Stomach (tissue), 8 donors: ENCODE measurements at regions not wholly inside any gene's neighbourhood (a gene's known extent, or its start where the extent isn't known, plus 50 kb on each side); places are given as distances from the start of the nearest gene placed in this dataset.

Experiments
- DNase-seq, 2 donors: peaks; one replicate each; pipeline versions ENCODE4 v3.0.0 to v3.0.0-alpha.2; 2013 to 2019
- H3K27ac ChIP-seq, 5 donors: fragments of 200-600 bp in 4 of 5; sonication (generic) in 4 of 5; one replicate each; pipeline ENCODE4 v1.5.1; 2013 to 2019; ENCODE audit warnings: mild to moderate bottlenecking in 1 of 5, moderate library complexity in 1 of 5
- H3K27me3 ChIP-seq, 3 donors: fragments of 200-600 bp; sonication (generic); one replicate each; pipeline ENCODE4 v1.5.1; 2017 to 2019; ENCODE audit warnings: mixed run types in 1 of 3
- H3K36me3 ChIP-seq, 4 donors: fragments of 200-600 bp; sonication (generic); 1 replicate in 3 of 4; 2 replicates in 1 of 4; pipeline ENCODE4 v1.5.1; 2016 to 2019
- H3K4me1 ChIP-seq, 4 donors: fragments of 200-600 bp; sonication (generic); one replicate each; pipeline ENCODE4 v1.5.1; 2016 to 2019
- H3K4me3 ChIP-seq, 4 donors: fragments of 200-600 bp; sonication (generic) in 3 of 4; one replicate each; pipeline ENCODE4 v1.5.1; 2016 to 2019; ENCODE audit warnings: mild to moderate bottlenecking in 1 of 4
- H3K9me3 ChIP-seq, 4 donors: fragments of 200-600 bp; sonication (generic); one replicate each; pipeline ENCODE4 v1.5.1; 2016 to 2019
- EP300 ChIP-seq: sonication (generic); formaldehyde crosslinking; IDR thresholded peaks from one replicate; pipeline ENCODE4 v1.6.1; 2017; ENCODE audit warnings: antibody characterized with exemption
- POLR2A ChIP-seq, 4 donors: fragments of 450-650 bp; IDR thresholded peaks; one replicate each; pipeline ENCODE4 v1.6.1; 2016; ENCODE audit warnings: antibody characterized with exemption in 4 of 4, control low read depth in 2 of 4, mild to moderate bottlenecking in 1 of 4, moderate library complexity in 1 of 4
- POLR2AphosphoS5 ChIP-seq, 3 donors: sonication (generic); formaldehyde crosslinking; IDR thresholded peaks; one replicate each; pipeline ENCODE4 v1.6.1; 2016; ENCODE audit warnings: antibody characterized with exemption in 3 of 3
- WGBS, 5 donors: extraction: QIAGEN DNeasy Blood & Tissue Kit in 3 of 5; methylation state at CpG; one replicate each; pipeline versions ENCODE4 v1.1.5 to v1.1.7; 2013 to 2018; 5-methylcytosine and 5-hydroxymethylcytosine counted together
- intact Hi-C: fragments of 100-400 bp; cut with DNase I; formaldehyde crosslinking; loops from one replicate; pipeline ENCODE4 v1.15.1; 2023; ENCODE audit warnings: low total_unique reads
- TF ChIP-seq, protein P1 (sequence below), 7 experiments: fragments of 450-650 bp in 4 of 7; fragments of 200-600 bp in 3 of 7; sonication (generic) in 3 of 7; IDR thresholded peaks; one replicate each; pipeline ENCODE4 v1.5.1; 2016 to 2019; ENCODE audit warnings: antibody characterized with exemption in 7 of 7, control low read depth in 2 of 7, mild to moderate bottlenecking in 1 of 7
- donor health status: healthy with polysubstance abuse.
- donor health status: Bipolar disorder and iron deficiency.
- donor health status: healthy.

GRCh38 chr20:52016022-52016421 lies 175.6 kb downstream of the ZFP64 start:
- no peak overlapping the region for H3K27ac ChIP-seq
- no peak overlapping the region for H3K4me3 ChIP-seq
- no peak for DNase-seq
- 69 to 82% (median 76%) methylated on average over 5 of the region's 5 CpGs for WGBS, 5 donors
- no peak for TF ChIP-seq POLR2A (IDR thresholded peaks at IDR 0.05)
- TF ChIP-seq, protein P1, sequence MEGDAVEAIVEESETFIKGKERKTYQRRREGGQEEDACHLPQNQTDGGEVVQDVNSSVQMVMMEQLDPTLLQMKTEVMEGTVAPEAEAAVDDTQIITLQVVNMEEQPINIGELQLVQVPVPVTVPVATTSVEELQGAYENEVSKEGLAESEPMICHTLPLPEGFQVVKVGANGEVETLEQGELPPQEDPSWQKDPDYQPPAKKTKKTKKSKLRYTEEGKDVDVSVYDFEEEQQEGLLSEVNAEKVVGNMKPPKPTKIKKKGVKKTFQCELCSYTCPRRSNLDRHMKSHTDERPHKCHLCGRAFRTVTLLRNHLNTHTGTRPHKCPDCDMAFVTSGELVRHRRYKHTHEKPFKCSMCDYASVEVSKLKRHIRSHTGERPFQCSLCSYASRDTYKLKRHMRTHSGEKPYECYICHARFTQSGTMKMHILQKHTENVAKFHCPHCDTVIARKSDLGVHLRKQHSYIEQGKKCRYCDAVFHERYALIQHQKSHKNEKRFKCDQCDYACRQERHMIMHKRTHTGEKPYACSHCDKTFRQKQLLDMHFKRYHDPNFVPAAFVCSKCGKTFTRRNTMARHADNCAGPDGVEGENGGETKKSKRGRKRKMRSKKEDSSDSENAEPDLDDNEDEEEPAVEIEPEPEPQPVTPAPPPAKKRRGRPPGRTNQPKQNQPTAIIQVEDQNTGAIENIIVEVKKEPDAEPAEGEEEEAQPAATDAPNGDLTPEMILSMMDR (IDR thresholded peaks at IDR 0.05), result no peak
- no peak for TF ChIP-seq POLR2AphosphoS5 (IDR thresholded peaks at IDR 0.05)
- TF ChIP-seq EP300, result no peak
- no peaks in the 10 kb centered on the region for H3K4me1 ChIP-seq
- H3K27me3 ChIP-seq, result no peaks in the 10 kb centered on the region
- intact Hi-C loops, result no loop called here
- no peaks in the 10 kb centered on the region for H3K36me3 ChIP-seq
- H3K9me3 ChIP-seq, result peaks cover 0 to 4% (median 0%) of the 10 kb centered on the region in 4 donors

DNA sequence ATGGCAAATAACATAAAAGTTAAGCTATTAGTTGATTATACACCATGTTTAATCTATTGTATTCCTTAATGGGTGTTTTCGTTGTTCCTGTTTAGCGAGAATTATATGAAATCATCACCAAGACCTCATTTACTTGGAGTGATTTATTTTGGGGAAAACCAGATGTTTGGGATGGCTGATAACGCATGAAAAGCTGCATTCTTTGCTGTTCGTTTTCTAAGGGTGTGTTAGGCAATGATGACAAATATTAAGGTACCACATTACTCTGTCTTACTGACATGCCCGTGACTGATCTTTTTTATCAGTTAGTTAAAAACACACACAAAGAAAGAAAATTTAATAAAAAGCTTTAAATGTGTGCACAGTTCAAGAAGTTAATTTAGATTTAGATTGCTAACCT lies 176.4 kb downstream of the ZFP64 start:
- 43 to 61% (median 45%) methylated on average over 5 of the region's 5 CpGs for WGBS, 5 donors
- no peaks in the 10 kb centered on the region for H3K27me3 ChIP-seq
- DNase-seq, result no peak
- no peak for TF ChIP-seq POLR2AphosphoS5 (IDR thresholded peaks at IDR 0.05)
- TF ChIP-seq, protein P1 (IDR thresholded peaks at IDR 0.05), result no peak
- no peak for TF ChIP-seq EP300
- no peak for TF ChIP-seq POLR2A (IDR thresholded peaks at IDR 0.05)
- peaks cover 0 to 10% (median 0%) of the 10 kb centered on the region in 4 donors for H3K9me3 ChIP-seq
- intact Hi-C loops, result no loop called here
- no peak overlapping the region for H3K27ac ChIP-seq
- H3K36me3 ChIP-seq, result no peaks in the 10 kb centered on the region
- no peak overlapping the region for H3K4me3 ChIP-seq
- H3K4me1 ChIP-seq, result no peaks in the 10 kb centered on the region

GRCh38 chr20:52012079-52012478 lies 179.5 kb downstream of the ZFP64 start:
- WGBS, 5 donors, result 69 to 87% (median 72%) methylated on average over 5 of the region's 5 CpGs
- H3K27me3 ChIP-seq, result no peaks in the 10 kb centered on the region
- H3K36me3 ChIP-seq, result no peaks in the 10 kb centered on the region
- no peaks in the 10 kb centered on the region for H3K4me1 ChIP-seq
- H3K4me3 ChIP-seq, result no peak overlapping the region
- TF ChIP-seq POLR2A (IDR thresholded peaks at IDR 0.05) (no peak), POLR2AphosphoS5 (IDR thresholded peaks at IDR 0.05) (no peak), EP300 (no peak)
- TF ChIP-seq, protein P1 (IDR thresholded peaks at IDR 0.05), result no peak
- intact Hi-C loops, result no loop called here
- DNase-seq, result no peak
- no peak overlapping the region for H3K27ac ChIP-seq
- H3K9me3 ChIP-seq, result peaks cover 0 to 10% (median 0%) of the 10 kb centered on the region in 4 donors

- H3K27ac ChIP-seq, result no peak overlapping the region
- WGBS, 5 donors, result 77 to 98% (median 86%) methylated on average over 3 of the region's 3 CpGs
- no peak overlapping the region for H3K4me3 ChIP-seq
- TF ChIP-seq EP300 (no peak), POLR2AphosphoS5 (IDR thresholded peaks at IDR 0.05) (no peak)
- TF ChIP-seq, protein P1 (IDR thresholded peaks at IDR 0.05), result no peak
- no peaks in the 10 kb centered on the region for H3K4me1 ChIP-seq
- no peak for DNase-seq
- H3K27me3 ChIP-seq, result no peaks in the 10 kb centered on the region
- intact Hi-C loops, result no loop called here
- H3K36me3 ChIP-seq, result no peaks in the 10 kb centered on the region
- peaks cover 0 to 10% (median 0%) of the 10 kb centered on the region in 4 donors for H3K9me3 ChIP-seq
These were observed 180.5 kb downstream of the ZFP64 start for GRCh38 chr20:52011093-52011492.
